Left colon (tissue), 2 donors: ENCODE measurements at regions not wholly inside any gene's neighbourhood (a gene's known extent, or its start where the extent isn't known, plus 50 kb on each side); places are given as distances from the start of the nearest gene placed in this dataset.

Experiments used
- ATAC-seq: fragments of 200-7000 bp; cut with Tn5 transposase; one replicate; pipeline ENCODE4 v1.9.1; 2020; ENCODE audit warnings: mild to moderate bottlenecking, moderate library complexity
- DNase-seq, 2 donors: peaks; one replicate each; pipeline ENCODE4 v3.0.0-alpha.2; 2020
- intact Hi-C, 2 donors: fragments of 100-400 bp; cut with DNase I in 1 of 2; cut with micrococcal nuclease in 1 of 2; formaldehyde crosslinking; loops; one replicate each; pipeline versions ENCODE4 v1.11.2 to v1.14.0; 2022; cut with DNase I, micrococcal nuclease
- donor health status: DM: no; HTN: no; CAD: no.
- donor health status: DM: yes; HTN: yes; CAD: no.

DNA sequence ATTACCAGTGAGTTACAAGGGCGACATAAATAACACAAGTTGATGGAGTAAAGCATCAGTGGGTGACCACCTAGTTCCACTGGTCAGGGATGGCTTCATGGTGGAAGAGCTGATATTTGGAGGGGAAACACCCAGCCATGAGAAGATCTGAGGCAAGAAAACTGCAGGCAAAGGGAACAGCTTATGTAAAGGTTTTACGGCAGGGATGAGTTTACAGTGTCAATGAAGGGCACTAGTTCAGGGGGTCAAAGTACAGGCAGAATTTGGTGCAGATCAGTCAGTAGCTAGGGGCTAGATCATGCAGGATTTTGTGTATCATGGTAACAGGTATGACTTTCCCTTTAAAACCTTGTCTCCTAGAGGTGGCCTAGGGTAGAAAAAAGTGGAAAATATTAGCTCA, 339.6 kb downstream of the PMP22 start:
- no peak for ATAC-seq
- intact Hi-C loops, result loop anchor here in 1 of 2 donors (10.0 kb wide), 1 partner anchor 1331 kb away; no protein-coding TSS in a partner anchor
- no peak for DNase-seq

DNA sequence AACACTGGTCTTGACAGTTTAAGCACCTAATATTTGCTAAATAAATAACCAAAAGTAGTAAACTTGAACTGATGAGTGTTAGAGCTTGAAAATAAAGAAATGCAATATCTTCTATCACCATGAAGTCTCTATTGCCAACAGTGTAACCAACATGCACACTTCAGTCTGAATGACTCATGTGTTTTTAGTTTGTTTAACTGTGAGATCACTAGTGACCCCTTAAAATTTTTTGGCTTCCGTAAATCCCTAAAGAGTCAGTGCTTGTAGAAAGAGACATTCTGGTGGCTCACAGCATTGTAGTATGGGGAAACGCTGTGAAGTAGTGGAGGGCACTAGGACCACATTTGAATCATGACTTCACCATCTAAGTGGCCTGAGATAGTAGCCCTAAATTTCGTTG, 341.1 kb downstream of the PMP22 start:
- intact Hi-C loops, result loop anchor here in 1 of 2 donors (10.0 kb wide), 1 partner anchor 1329 kb away; no protein-coding TSS in a partner anchor
- ATAC-seq, result no peak

DNA sequence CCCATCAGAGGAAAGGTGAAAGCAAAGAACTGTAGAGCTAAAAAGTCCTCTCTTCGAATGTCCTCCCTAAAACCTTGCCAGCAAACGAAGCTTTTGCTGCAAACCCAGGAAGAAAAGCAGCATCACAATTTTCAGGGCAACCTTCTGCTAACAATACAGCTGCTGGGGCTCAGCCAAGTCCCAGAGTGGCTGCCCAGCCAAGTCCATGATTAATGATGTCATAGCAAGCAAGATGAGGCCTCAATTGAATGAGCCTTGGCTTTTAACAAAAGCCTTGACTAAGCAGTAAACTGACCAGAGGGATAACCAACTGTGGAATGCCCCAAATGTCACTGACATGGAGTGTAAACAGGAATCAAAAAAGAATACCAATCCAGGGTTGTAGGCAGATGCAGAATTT, 342.7 kb downstream of the PMP22 start:
- intact Hi-C loops, result loop anchor here in 1 of 2 donors (10.0 kb wide), 1 partner anchor 1328 kb away; no protein-coding TSS in a partner anchor
- DNase-seq (no peak), ATAC-seq (no peak)

More for the DNA sequence above, 341.1 kb downstream of the PMP22 start:
- no peak for DNase-seq

DNA sequence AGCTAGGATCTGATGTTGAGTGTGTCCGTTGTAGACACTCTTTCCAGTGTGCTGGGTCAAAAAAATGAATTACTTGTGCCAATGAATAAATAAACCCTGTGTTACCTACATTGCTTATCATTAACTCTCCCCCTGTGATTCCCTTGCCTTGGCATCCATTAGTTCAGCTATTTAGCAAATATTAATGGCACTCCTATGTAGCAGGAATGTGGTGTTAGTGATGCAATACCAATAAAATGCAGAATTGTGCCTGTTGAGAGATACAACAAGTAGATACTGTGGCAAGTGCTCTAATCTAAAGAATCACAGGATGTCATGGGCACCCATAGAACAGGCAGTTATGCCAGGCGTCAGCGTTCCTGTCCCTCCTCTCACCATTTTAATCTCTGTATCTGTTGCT, 343.2 kb downstream of the PMP22 start:
- ATAC-seq (no peak), DNase-seq (no peak)
- intact Hi-C loops, result loop anchor here in 1 of 2 donors (10.0 kb wide), 1 partner anchor 1327 kb away; no protein-coding TSS in a partner anchor

DNA sequence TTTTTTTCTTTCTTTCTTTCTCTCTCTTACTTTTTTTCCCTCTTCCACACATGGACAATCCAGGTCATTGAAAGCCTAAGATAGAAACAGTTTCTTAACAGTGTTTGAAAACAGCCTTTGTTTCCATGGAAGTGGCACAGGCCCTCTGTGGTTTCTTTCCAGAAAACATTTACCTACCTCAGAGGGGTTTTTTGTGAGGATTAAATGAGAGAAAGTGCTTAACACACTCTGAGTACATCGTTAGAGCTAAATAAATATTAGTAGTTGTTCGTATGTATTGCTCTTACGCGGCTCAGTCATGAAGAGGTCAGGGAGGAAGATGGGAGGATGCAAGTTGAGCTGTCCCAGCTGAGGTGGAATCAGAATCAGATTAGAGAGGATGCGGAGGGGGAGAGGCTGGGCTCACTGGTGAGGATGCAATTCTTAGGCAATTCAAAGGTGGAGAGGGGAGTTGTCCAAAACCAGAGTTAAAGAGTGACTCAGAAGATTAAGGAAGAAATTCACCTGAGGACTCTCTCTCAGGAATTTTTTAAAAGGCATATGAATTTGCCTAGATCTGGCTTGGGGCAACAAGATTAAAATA, 345.4 kb downstream of the PMP22 start:
- ATAC-seq, result no peak

DNA sequence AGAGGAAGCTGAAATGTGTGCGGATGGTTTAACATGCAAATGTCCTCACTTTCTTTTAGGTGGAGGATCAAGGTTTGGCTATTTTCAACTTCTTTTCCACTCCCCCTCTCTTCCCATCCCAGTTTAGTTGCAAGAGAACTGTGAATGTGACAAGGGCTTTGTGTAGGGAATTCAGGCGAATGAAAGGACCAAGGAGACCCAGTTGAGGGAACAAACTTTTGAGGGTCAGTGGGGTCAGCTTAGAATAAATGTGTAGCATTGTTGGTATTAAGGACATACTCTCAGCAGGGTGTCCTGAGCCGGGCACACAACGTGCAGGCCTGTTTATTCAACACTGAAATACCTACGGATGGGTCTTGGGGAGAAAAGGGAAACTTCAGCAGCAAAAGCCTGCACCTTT, 346.0 kb downstream of the PMP22 start:
- no peak for ATAC-seq
- intact Hi-C loops, result no loop called here
- DNase-seq, result no peak

More for the DNA sequence above, 345.4 kb downstream of the PMP22 start:
- no peak for DNase-seq
- intact Hi-C loops, result loop anchor here in 1 of 2 donors (10.0 kb wide), 1 partner anchor 1325 kb away; no protein-coding TSS in a partner anchor

DNA sequence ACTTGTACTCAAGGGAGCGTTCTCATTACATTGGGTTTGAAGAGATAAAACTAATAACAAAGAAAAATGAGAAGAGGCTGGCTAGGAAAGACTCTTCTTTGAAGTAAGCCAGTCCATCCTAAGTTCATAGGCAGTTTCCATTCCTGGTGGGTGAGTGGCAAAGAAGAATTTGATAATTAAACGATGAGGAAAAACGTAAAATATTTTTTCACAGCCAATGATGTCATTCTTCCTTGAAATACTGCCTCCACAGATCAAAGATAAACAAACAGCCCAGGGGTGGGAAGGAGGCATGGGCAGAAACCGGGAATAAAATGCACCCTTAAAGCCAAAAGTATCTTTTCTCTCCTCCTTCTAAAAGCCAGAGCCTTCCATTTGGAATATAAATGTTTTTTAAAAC, 346.6 kb downstream of the PMP22 start:
- ATAC-seq (no peak), DNase-seq (no peak)
- intact Hi-C loops, result no loop called here

DNA sequence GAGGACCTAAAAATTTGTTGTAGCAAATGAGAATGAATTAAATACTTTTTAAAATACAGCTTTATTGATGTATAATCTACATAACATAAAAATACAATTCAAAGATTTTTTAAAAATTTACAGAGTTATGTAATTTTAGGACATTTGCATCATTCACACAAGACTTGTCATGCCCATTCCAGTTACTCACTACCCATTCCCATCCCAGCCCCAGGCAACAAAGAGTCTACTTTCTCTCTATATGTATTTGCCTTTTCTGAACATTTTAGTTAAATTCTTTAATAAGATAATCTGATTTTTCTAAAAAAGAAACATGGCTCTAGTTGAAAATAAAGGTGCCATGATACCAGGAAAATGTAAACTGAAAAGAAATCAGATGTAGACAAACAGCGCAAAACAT, 354.2 kb downstream of the PMP22 start:
- ATAC-seq, result no peak

DNA sequence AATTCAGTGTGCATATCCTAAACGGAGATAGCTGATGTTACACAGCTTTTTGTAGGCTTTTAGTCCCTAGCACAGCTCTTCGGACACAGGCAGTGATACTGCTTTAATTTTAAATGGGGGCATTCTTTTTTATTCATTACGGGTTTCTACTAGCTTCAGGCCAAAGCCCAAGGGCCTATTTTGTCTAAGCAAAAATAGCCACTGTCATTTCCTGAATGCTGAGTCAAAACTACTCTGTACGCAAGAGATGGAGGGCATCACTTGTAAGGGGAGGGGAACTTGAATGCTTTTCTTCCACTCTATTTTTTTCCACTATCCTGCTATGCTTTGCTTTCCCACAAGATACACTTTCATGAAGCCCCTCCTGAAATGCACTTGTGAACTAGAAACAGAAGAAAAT, 360.7 kb downstream of the PMP22 start:
- ATAC-seq, result no peak
- DNase-seq, result no peak
- intact Hi-C loops, result no loop called here

More for the DNA sequence above, 354.2 kb downstream of the PMP22 start:
- intact Hi-C loops, result no loop called here
- DNase-seq, result no peak

DNA sequence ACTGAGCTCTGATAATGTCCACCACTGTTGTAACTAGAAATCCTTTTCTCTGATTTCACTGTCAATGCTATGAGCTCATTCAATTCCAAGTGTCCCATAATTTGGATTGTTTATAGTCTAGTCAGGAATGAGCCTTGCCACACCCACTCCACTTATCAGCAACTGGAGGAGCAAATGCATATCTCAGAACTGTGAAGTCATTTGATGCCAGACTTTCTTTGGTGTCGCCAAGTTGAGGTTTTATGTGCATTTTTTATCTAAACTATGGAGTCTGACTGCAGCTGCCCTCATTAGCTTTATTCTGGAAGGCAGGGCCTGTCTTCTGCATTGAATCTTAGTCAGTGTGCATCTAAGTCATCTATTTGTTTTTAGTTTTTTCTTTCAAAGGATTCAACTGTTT, 361.3 kb downstream of the PMP22 start:
- intact Hi-C loops, result no loop called here
- ATAC-seq (no peak), DNase-seq (no peak)

DNA sequence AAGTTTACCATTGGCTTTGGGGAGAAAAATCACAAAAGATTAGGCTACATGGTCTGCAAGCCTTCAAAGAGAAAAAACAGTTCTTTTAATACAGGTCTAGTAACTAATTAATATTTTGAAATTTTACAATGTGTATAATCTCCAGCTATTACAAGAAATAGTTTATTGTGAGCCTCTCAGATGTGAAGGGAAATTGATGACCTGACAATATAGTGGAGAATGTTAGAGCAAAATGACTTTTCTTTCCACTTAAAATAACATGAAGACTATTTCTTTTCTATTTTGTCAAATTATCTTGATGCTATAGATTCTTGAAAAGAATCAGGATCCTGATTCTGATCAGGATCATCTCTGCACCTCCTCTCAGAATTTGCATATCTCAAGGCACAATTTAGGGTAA, 362.3 kb downstream of the PMP22 start:
- no peak for DNase-seq
- intact Hi-C loops, result no loop called here
- ATAC-seq, result no peak

DNA sequence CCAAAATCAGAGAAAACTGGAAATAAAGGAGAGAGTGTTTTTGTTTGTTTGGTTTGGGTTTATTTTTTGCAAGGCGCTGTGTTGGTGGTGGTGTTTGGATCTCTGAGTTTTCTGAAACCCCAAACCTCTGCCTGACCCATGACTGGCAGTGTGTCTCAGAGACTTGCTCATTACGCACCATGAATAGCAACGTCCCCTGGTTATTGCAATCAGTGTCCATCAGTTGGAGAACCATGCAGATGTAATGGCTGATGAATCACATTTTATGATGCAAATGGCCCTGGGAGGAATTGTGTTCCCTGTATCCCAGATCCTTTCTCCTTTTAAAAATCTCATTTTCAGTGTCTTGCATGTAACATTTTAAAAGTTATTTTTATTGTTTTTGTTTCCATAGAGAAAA, 362.8 kb downstream of the PMP22 start:
- intact Hi-C loops, result no loop called here
- no peak for DNase-seq
- ATAC-seq, result no peak

DNA sequence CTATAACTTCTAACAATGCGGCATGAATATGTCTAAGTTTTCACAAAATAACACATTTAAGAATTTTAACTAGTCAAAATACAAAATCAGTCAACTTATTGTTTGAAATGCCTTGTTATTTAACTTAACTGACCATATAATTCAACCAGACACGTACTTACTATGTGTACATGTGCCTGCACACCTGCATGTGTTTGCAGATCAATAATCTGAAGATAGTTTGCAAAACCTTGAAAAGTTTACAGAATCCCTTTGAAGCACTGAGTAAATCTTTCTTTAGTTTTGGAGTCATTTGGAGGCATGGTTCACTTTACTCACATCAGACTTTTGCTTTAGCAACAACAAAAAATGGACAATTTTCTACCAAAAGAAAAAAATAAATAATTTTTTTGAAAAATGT, 363.8 kb downstream of the PMP22 start:
- ATAC-seq (no peak), DNase-seq (no peak)
- intact Hi-C loops, result no loop called here

DNA sequence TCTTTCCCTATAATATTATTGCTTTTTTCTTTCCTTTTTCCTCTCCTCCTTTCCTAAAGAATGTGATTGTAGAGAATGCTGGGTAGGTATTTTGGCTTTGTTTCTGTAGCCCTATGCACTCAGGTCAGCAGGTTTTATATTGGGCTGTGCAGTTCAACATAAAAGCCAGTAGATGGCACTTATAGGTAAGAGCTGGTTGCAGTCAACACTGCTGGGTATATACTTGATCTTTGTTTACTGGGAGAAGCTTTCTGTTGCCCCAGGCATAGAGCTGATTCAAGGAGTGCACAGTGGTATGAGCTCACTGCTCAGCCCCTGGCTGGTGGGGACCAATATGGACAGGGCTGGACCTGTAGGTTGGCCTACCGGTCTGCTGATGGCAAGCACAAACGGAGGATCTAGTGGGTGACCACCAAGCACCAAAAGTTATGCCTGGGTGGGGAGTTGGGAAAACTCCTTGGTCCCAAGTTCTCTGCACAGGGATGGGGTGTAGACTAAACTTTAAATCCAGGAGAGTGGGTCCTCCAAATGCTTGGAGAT, 378.9 kb downstream of the PMP22 start:
- no peak for ATAC-seq
- intact Hi-C loops, result no loop called here
- no peak for DNase-seq

DNA sequence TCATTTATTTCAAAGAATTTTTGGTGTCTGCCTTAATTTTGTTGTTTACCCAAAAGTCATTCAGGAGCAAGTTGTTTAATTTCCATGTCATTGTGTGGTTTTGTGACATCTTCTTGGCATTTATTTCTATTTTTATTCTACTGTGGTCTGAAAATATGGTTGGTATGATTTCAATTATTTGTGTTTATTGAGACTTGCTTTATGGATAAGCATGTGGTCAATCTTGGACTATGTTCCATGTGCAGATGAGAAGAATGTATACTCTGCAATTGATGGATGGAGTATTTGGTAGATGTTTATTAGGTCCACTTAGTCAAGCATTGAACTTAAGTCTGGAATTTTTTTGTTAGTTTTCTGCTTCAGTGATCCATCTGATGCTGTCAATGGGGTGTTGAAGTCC, 383.0 kb downstream of the PMP22 start:
- intact Hi-C loops, result no loop called here
- ATAC-seq (no peak), DNase-seq (no peak)

DNA sequence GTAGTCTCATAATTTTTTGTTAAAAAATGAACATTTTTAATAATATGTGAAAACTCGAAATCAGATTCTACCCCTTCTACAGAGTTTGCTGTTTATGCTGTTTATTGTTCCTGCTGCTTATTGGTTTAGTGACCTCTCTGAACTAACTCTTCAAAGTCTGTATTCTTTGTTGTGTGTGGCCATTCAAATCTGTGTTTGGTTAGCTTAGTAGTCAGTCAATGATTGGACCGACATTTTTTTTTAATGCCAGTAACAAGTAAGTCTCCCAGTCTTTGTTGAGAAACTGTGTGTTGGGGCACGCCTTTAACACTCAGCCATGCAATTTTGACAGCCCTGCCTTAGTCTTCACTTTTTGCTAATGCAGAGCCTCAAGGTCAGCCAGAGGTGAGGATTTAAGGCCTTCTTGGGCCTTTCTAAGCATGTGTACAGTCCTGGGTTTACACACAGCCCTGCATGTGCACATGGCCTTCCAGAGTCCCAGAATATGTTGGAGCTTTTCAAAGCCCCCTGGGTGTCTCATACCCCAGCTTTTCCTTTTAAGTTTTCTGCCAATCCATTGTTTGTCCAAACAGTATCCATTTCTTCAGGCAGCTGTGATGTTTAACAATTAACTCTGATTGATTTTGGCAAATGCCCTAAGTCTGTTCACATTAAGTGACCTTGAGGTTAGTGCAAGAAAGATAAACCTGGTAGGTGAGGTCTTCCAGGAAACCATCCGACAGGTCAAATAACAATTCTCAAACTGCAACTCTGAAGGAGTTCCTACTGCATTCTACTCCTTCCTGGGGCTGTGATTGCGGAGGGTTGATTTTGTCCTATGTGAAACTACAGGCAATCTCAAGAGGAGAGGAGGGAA, 389.3 kb downstream of the PMP22 start:
- intact Hi-C loops, result no loop called here
- DNase-seq (no peak), ATAC-seq (no peak)

DNA sequence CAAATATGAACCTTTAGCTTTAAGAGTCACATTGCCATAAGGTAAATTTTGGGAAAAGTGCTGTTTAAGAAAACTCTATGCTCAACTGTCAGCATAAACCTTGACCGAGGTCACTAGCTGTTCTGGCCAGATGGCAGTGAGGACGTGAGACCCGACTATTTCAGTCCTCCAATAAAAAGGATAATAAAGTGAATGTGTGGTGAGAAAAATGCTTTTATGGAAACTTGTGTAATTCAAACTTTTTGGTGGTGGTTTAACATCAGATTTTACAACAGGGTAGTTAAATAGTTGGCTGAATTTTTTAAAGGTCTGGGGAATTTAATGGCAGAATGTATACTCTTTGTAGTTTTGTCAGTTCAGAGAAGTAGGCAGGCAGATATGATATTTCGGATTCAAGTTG, 391.1 kb downstream of the PMP22 start:
- intact Hi-C loops, result no loop called here
- no peak for ATAC-seq
- no peak for DNase-seq

DNA sequence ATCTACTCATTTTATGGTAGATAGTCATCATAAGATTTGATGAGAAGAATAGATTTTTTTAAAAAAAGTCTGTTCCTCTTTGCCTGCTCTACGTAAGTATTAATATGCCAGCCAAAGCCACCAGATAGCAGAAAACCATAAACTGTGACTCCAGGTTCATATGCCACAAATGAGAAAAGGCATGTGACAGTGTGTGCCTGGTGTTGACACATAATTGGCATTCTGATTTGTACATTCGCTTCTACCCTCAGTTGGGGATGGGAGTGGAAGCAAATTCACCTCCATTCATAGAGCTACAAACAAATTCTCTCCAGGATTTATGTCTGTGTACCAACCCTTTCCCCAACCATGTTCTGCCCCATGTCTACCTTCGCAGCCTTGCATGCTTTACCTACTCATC, 391.6 kb downstream of the PMP22 start:
- ATAC-seq, result no peak
- intact Hi-C loops, result no loop called here
- no peak for DNase-seq

DNA sequence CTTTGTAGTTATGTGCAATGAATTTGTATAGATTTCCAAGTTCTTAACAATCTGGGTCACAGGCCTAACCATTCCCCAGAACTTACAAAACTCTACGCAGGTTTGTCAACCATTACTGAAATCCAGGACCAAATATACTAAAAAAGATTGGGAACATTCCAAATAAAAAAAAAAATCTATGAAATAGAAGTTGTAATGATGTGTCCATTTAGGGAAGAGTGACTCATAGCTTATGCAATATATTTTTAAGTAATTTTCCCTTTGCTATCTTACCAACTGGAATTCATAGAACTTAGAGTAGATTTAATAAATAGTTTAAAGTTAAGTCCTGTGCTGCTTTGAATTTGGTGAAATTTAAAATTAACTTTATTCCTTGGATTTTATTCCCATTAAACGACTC, 393.2 kb downstream of the PMP22 start:
- no peak for DNase-seq
- intact Hi-C loops, result no loop called here

DNA sequence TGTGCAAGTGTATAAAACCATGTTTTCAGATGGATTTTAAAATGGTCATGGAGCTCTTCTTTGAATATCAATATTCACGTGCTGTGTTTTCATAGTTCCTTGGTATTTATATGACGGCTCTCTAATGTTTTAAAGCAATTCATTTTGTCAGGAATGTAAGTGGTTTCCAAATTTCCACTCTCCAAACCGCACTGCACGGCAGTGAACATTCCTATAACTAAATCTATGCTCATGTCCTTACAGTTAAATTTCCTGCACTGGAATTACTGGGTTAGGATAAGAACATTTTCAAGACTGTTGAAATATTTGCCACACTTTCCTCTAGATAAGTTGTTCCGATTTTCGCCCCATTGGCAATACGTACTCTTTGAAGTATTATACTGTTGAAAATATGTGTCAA, 398.9 kb downstream of the PMP22 start:
- DNase-seq (no peak), ATAC-seq (no peak)
- intact Hi-C loops, result no loop called here

More for the DNA sequence above, 393.2 kb downstream of the PMP22 start:
- no peak for ATAC-seq
